Breast epithelium (tissue), 4 donors: ENCODE measurements at regions not wholly inside any gene's neighbourhood (a gene's known extent, or its start where the extent isn't known, plus 50 kb on each side); places are given as distances from the start of the nearest gene placed in this dataset.

ENCODE experiments used
- DNase-seq, 2 donors: peaks; one replicate each; pipeline ENCODE4 v3.0.0-alpha.2; 2019; ENCODE audit warnings: low spot score in 2 of 2
- H3K27ac ChIP-seq, 2 donors: fragments of 200-600 bp; sonication (generic) in 1 of 2; one replicate each; pipeline ENCODE4 v1.5.1; 2016 to 2019; ENCODE audit warnings: mild to moderate bottlenecking in 1 of 2
- H3K27me3 ChIP-seq, 2 donors: fragments of 200-600 bp; sonication (generic) in 1 of 2; one replicate each; pipeline versions ENCODE4 v1.5.1 to v1.6.0; 2017 to 2019; ENCODE audit warnings: control low read depth in 1 of 2, mild to moderate bottlenecking in 1 of 2
- H3K36me3 ChIP-seq: fragments of 200-600 bp; one replicate; pipeline ENCODE4 v1.5.1; 2019
- H3K4me1 ChIP-seq, 2 donors: fragments of 200-600 bp; sonication (generic); one replicate each; pipeline ENCODE4 v1.5.1; 2016 to 2019; ENCODE audit warnings: control low read depth in 1 of 2
- H3K4me3 ChIP-seq, 3 donors: fragments of 200-600 bp; sonication (generic); 1 replicate in 2 of 3; 2 replicates in 1 of 3; pipeline ENCODE4 v1.5.1; 2016 to 2019; ENCODE audit warnings: mild to moderate bottlenecking in 3 of 3, moderate library complexity in 2 of 3
- H3K9me3 ChIP-seq, 2 donors: fragments of 200-600 bp; sonication (generic) in 1 of 2; one replicate each; pipeline ENCODE4 v1.5.1; 2016 to 2019; ENCODE audit warnings: control low read depth in 1 of 2
- POLR2A ChIP-seq: fragments of 450-650 bp; IDR thresholded peaks from one replicate; pipeline ENCODE4 v1.6.1; 2016; ENCODE audit warnings: antibody characterized with exemption, mild to moderate bottlenecking, moderate library complexity
- POLR2AphosphoS5 ChIP-seq, 3 donors: sonication (generic); formaldehyde crosslinking; IDR thresholded peaks; one replicate each; pipeline ENCODE4 v1.6.1; 2017; ENCODE audit warnings: antibody characterized with exemption in 3 of 3
- intact Hi-C: fragments of 100-400 bp; cut with DNase I; formaldehyde crosslinking; loops from one replicate; pipeline ENCODE4 v1.15.1; 2023; ENCODE audit warnings: low total_unique reads
- TF ChIP-seq, protein P1 (sequence below), 3 donors: fragments of 450-650 bp; IDR thresholded peaks; one replicate each; pipeline ENCODE4 v1.5.1; 2016 to 2017; ENCODE audit warnings: antibody characterized with exemption in 3 of 3, mild to moderate bottlenecking in 3 of 3, moderate library complexity in 3 of 3

DNA sequence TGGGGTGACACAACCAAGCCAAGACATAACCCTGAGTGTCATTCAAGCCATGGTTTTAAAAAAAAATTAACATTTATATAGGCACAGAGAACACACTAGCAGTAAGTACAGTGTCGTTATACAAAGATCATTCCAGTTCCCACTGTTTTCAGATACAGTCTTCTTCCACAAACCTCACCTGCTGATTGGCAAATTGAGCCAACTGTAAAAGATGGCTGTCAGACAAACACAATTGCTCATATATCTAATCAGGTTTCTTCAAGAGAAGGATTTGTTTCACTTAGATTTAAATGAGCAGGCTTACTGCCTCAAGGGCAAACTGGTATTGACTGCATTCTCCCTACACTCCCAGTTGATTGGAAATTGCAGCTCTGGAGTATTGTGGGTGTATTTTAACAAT, 308.9 kb downstream of the RBM26 start:
- Histone ChIP-seq H3K27me3 (no peaks in the 10 kb centered on the region), H3K4me1 (no peaks in the 10 kb centered on the region), H3K9me3 (no peaks in the 10 kb centered on the region), H3K27ac (no peak overlapping the region), H3K4me3 (no peak overlapping the region), H3K36me3 (no peaks in the 10 kb centered on the region)
- DNase-seq, result no peak
- TF ChIP-seq POLR2AphosphoS5 (IDR thresholded peaks at IDR 0.05) (no peak), POLR2A (no peak)
- TF ChIP-seq, protein P1, sequence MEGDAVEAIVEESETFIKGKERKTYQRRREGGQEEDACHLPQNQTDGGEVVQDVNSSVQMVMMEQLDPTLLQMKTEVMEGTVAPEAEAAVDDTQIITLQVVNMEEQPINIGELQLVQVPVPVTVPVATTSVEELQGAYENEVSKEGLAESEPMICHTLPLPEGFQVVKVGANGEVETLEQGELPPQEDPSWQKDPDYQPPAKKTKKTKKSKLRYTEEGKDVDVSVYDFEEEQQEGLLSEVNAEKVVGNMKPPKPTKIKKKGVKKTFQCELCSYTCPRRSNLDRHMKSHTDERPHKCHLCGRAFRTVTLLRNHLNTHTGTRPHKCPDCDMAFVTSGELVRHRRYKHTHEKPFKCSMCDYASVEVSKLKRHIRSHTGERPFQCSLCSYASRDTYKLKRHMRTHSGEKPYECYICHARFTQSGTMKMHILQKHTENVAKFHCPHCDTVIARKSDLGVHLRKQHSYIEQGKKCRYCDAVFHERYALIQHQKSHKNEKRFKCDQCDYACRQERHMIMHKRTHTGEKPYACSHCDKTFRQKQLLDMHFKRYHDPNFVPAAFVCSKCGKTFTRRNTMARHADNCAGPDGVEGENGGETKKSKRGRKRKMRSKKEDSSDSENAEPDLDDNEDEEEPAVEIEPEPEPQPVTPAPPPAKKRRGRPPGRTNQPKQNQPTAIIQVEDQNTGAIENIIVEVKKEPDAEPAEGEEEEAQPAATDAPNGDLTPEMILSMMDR (IDR thresholded peaks at IDR 0.05), result no peak
- intact Hi-C loops, result loop anchor here (5.0 kb wide), 1 partner anchor 770 kb away; no protein-coding TSS in a partner anchor

DNA sequence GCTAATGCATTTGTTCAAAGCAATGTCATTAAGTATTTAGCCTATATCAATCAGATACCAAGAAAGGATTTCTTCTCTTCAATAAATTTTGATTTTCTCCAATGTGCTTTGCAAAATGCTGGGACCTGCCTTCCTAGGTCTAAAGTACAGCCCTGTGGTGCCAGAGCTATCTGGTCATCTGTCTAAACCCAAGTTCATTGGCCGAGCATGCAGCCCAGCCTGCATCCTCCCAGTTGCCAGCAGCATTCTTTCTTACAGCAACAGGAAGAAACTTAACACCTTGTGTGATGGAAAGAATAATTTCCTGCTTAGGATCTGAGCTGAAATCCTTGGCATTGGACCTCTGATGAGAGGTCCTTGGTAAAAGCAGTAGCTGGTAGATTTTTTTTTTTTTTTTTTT, 310.0 kb downstream of the RBM26 start:
- H3K4me1 ChIP-seq, result no peaks in the 10 kb centered on the region
- TF ChIP-seq POLR2AphosphoS5 (IDR thresholded peaks at IDR 0.05) (no peak), POLR2A (no peak)
- TF ChIP-seq, protein P1 (IDR thresholded peaks at IDR 0.05), result no peak
- no peak overlapping the region for H3K4me3 ChIP-seq
- DNase-seq, result no peak
- no peaks in the 10 kb centered on the region for H3K36me3 ChIP-seq
- intact Hi-C loops, result loop anchor here (5.0 kb wide), 1 partner anchor 769 kb away; no protein-coding TSS in a partner anchor
- H3K27ac ChIP-seq, result no peak overlapping the region
- no peaks in the 10 kb centered on the region for H3K27me3 ChIP-seq
- no peaks in the 10 kb centered on the region for H3K9me3 ChIP-seq

DNA sequence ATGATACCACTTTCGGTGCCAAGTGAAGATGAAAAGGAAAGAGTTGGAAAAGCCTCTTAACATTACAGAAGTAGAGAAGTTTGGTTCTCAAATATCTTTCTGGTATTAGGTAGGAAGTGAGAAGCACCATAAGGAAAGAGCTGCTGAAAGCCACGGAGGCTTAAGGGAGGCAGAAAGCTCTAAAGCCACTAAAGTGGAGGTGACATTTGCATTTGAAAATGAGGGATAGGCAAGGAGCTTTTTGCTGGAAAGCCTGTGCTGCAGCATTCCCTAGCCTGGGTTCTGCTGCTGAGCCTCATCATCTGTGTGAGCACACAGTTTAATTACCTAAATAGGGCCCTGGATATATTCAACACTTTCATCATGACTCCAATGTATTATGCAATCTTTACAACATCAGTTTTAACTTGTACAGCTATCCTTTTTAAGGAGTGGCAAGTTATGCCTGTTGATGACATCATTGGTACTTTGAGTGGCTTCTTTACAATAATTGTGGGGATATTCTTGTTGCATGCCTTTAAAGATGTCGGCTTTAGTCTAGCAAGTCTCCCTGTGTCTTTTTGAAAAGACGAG, 315.4 kb downstream of the RBM26 start:
- intact Hi-C loops, result loop anchor here (5.0 kb wide), 1 partner anchor 893 kb away; no protein-coding TSS in a partner anchor
- Histone ChIP-seq H3K4me3 (no peak overlapping the region), H3K9me3 (no peaks in the 10 kb centered on the region), H3K27me3 (no peaks in the 10 kb centered on the region), H3K36me3 (no peaks in the 10 kb centered on the region), H3K4me1 (no peaks in the 10 kb centered on the region), H3K27ac (no peak overlapping the region)
- no peak for DNase-seq
- no peak for TF ChIP-seq POLR2A

DNA sequence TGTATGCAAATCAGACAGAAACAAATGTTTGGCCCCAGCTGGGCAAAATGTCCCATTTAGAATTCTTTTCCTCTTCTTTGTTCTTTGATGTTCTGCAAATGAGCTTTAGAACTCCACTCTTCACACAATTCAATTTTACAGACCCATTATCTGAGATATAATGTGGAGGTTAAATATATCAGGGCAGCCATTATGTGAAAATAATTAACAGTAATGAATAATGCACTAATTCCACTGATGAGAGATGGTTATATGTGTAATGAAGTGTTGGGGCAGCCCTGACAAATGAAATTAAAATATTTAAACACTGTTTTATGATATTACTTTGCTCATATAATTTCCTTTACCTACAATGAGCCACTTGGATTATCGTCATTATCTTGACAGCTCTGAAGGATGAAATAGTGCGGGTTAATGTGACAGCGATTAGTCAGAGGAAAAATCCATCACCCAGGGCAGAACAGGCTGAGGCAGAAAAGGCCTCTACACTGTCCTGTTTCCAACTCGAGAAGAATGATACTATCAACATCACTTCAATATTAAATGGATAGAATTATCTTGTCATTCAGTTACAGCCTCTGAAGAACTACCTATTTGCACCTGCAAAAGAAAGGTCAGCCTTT, 321.1 kb downstream of the RBM26 start:
- no peaks in the 10 kb centered on the region for H3K4me1 ChIP-seq
- no peaks in the 10 kb centered on the region for H3K27me3 ChIP-seq
- no peak overlapping the region for H3K27ac ChIP-seq
- intact Hi-C loops, result loop anchor here (10.0 kb wide), 1 partner anchor 290 kb away; no protein-coding TSS in a partner anchor
- no peaks in the 10 kb centered on the region for H3K36me3 ChIP-seq
- H3K4me3 ChIP-seq, result no peak overlapping the region
- peaks cover 0 to 8% of the 10 kb centered on the region in 2 donors for H3K9me3 ChIP-seq
- TF ChIP-seq POLR2AphosphoS5 (IDR thresholded peaks at IDR 0.05) (no peak), POLR2A (no peak)
- TF ChIP-seq, protein P1 (IDR thresholded peaks at IDR 0.05), result no peak
- DNase-seq, result no peak

DNA sequence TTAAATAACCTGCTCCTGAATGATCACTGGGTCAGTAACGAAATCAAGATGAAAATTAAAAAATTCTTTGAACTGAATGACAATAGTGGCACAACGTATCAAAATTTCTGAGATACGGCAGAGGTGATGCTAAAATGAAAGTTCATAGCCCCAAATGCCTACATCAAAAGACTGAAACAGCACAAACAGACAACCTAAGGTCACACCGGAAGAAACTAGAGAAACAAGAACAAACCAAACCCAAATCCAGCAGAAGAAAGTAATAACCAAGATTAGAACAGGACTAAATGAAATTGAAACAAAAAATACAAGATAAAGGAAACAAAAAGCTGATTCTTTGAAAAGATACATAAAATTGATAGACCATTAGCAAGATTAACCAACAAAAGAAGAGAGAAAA, 324.1 kb downstream of the RBM26 start:
- DNase-seq, result no peak
- H3K36me3 ChIP-seq, result no peaks in the 10 kb centered on the region
- intact Hi-C loops, result loop anchor here (10.0 kb wide), 1 partner anchor 287 kb away; no protein-coding TSS in a partner anchor
- H3K9me3 ChIP-seq, result peaks cover 0 to 9% of the 10 kb centered on the region in 2 donors
- no peak overlapping the region for H3K4me3 ChIP-seq
- TF ChIP-seq POLR2AphosphoS5 (IDR thresholded peaks at IDR 0.05) (no peak), POLR2A (no peak)
- TF ChIP-seq, protein P1 (IDR thresholded peaks at IDR 0.05), result no peak
- no peaks in the 10 kb centered on the region for H3K4me1 ChIP-seq
- H3K27me3 ChIP-seq, result no peaks in the 10 kb centered on the region
- no peak overlapping the region for H3K27ac ChIP-seq
